Body of pancreas (tissue), 4 donors: ENCODE measurements at regions not wholly inside any gene's neighbourhood (a gene's known extent, or its start where the extent isn't known, plus 50 kb on each side); places are given as distances from the start of the nearest gene placed in this dataset.
"Not testable (repeated sequence)": the region's sequence is repeated elsewhere in the genome, so short reads cannot be mapped to it uniquely, and the experiment has no call there.

Experiments
- POLR2A ChIP-seq, 3 donors: fragments of 450-650 bp; IDR thresholded peaks; one replicate each; pipeline ENCODE4 v1.6.1; 2016; ENCODE audit warnings: antibody characterized with exemption in 3 of 3, mild to moderate bottlenecking in 2 of 3
- TF ChIP-seq, protein P1 (sequence below), 7 experiments: fragments of 450-650 bp in 4 of 7; fragments of 200-600 bp in 3 of 7; sonication (generic) in 3 of 7; IDR thresholded peaks; one replicate each; pipeline ENCODE4 v1.5.1; 2016 to 2019; ENCODE audit warnings: antibody characterized with exemption in 7 of 7

GRCh38 chr18:10134749-10135148, 220.9 kb downstream of the VAPA start:
- TF ChIP-seq POLR2A (IDR thresholded peaks at IDR 0.05), result not testable (repeated sequence)
- TF ChIP-seq, protein P1, sequence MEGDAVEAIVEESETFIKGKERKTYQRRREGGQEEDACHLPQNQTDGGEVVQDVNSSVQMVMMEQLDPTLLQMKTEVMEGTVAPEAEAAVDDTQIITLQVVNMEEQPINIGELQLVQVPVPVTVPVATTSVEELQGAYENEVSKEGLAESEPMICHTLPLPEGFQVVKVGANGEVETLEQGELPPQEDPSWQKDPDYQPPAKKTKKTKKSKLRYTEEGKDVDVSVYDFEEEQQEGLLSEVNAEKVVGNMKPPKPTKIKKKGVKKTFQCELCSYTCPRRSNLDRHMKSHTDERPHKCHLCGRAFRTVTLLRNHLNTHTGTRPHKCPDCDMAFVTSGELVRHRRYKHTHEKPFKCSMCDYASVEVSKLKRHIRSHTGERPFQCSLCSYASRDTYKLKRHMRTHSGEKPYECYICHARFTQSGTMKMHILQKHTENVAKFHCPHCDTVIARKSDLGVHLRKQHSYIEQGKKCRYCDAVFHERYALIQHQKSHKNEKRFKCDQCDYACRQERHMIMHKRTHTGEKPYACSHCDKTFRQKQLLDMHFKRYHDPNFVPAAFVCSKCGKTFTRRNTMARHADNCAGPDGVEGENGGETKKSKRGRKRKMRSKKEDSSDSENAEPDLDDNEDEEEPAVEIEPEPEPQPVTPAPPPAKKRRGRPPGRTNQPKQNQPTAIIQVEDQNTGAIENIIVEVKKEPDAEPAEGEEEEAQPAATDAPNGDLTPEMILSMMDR (IDR thresholded peaks at IDR 0.05), result not testable (repeated sequence)
